SK-N-SH (cell line): ENCODE measurements at regions not wholly inside any gene's neighbourhood (a gene's known extent, or its start where the extent isn't known, plus 50 kb on each side); places are given as distances from the start of the nearest gene placed in this dataset.

ENCODE experiments used
- CTCF ChIA-PET: fragments of 300-600, 350-600 bp; formaldehyde crosslinking; extraction: SDS; loops from one replicate; lab custom pipeline; 2021; lab: Yijun Ruan, JAX
- POLR2A ChIA-PET: fragments of 350-600 bp; sonication (Branson Sonifier 250); formaldehyde crosslinking; extraction: SDS; loops from one replicate; lab custom pipeline; 2020; ENCODE audit warnings: antibody characterized with exemption, inconsistent platforms; lab: Yijun Ruan, JAX
- DNase-seq: peaks from one replicate; pipeline ENCODE4 v3.0.0; 2012
- H2AFZ ChIP-seq: fragments of 200-600 bp; sonication (generic); 2 replicates; pipeline ENCODE4 v1.8.1; 2016; ENCODE audit warnings: antibody characterized with exemption, mild to moderate bottlenecking, low read depth
- H3F3A ChIP-seq: fragments of 200-600 bp; sonication (generic); replicated peaks from 2 replicates; pipeline ENCODE3; 2016; ENCODE audit warnings: antibody characterized with exemption, mild to moderate bottlenecking; ENCODE audit not compliant: insufficient read depth
- H3K27ac ChIP-seq, 2 experiments: fragments of 200-500 bp in 1 of 2; fragments of 200-600 bp in 1 of 2; sonication (Bioruptor generic) in 1 of 2; sonication (generic), shearing (Covaris generic) in 1 of 2; 2 replicates each; pipeline versions ENCODE4 v1.5.1 to v1.6.1; 2014 to 2016; ENCODE audit warnings: low read depth in 2 of 2, inconsistent platforms in 1 of 2, low read length in 1 of 2, mild to moderate bottlenecking in 1 of 2, mixed read lengths in 1 of 2
- H3K27me3 ChIP-seq: fragments of 200-600 bp; sonication (generic), shearing (Covaris generic); 2 replicates; pipeline ENCODE4 v1.6.1; 2016; ENCODE audit warnings: mixed run types; ENCODE audit not compliant: insufficient read depth
- H3K36me3 ChIP-seq, 2 experiments: fragments of 200-500 bp in 1 of 2; fragments of 200-600 bp in 1 of 2; sonication (Bioruptor generic) in 1 of 2; sonication (generic) in 1 of 2; replicated peaks in 1 of 2; 2 replicates each; pipeline versions ENCODE3 to v1.5.1; 2014 to 2016; ENCODE audit warnings: low read length in 1 of 2, mild to moderate bottlenecking in 1 of 2; ENCODE audit not compliant: insufficient read depth in 2 of 2, control insufficient read depth in 1 of 2
- H3K4me1 ChIP-seq, 2 experiments: fragments of 200-500 bp in 1 of 2; fragments of 200-600 bp in 1 of 2; sonication (Bioruptor generic) in 1 of 2; sonication (generic), shearing (Covaris generic) in 1 of 2; 2 replicates each; pipeline versions ENCODE4 v1.5.1 to v1.6.1; 2014 to 2016; ENCODE audit warnings: low read depth in 1 of 2, low read length in 1 of 2, mixed run types in 1 of 2; ENCODE audit not compliant: insufficient read depth in 2 of 2, control insufficient read depth in 1 of 2
- H3K4me2 ChIP-seq: fragments of 200-600 bp; sonication (generic), shearing (Covaris generic); 2 replicates; pipeline ENCODE4 v1.6.1; 2017; ENCODE audit warnings: mixed run types
- H3K4me3 ChIP-seq, 2 experiments: fragments of 200-500 bp in 1 of 2; fragments of 200-600 bp in 1 of 2; sonication (Bioruptor generic) in 1 of 2; sonication (generic), shearing (Covaris generic) in 1 of 2; 2 replicates each; pipeline versions ENCODE4 v1.5.1 to v1.8.1; 2014 to 2016; ENCODE audit warnings: low read depth in 2 of 2, inconsistent platforms in 1 of 2, low read length in 1 of 2, mild to moderate bottlenecking in 1 of 2, mixed read lengths in 1 of 2, moderate library complexity in 1 of 2
- H3K79me2 ChIP-seq: fragments of 200-600 bp; sonication (generic); 2 replicates; pipeline ENCODE4 v1.8.1; 2017; ENCODE audit warnings: mild to moderate bottlenecking; ENCODE audit not compliant: insufficient read depth
- H3K9ac ChIP-seq: fragments of 200-600 bp; sonication (generic); 2 replicates; pipeline ENCODE4 v1.6.1; 2017; ENCODE audit warnings: mixed run types
- H3K9me2 ChIP-seq: fragments of 200-600 bp; sonication (generic); 2 replicates; pipeline ENCODE4 v1.6.1; 2017; ENCODE audit warnings: mixed run types
- H3K9me3 ChIP-seq: fragments of 200-600 bp; sonication (generic); 2 replicates; pipeline ENCODE4 v1.6.1; 2017; ENCODE audit warnings: mixed run types, mild to moderate bottlenecking, moderate library complexity
- H4K20me1 ChIP-seq: fragments of 200-600 bp; sonication (generic); 2 replicates; pipeline ENCODE4 v1.6.1; 2017; ENCODE audit warnings: mild to moderate bottlenecking, mixed run types; ENCODE audit not compliant: insufficient read depth
- CHD2 ChIP-seq: fragments of 150-350 bp; IDR thresholded peaks from 2 replicates; pipeline ENCODE4 v1.6.1; 2018; ENCODE audit warnings: low read length; ENCODE audit not compliant: partially characterized antibody
- FOXJ3 ChIP-seq: sonication (generic); formaldehyde crosslinking; IDR thresholded peaks from 2 replicates; pipeline ENCODE4 v1.5.1; 2020; ENCODE audit warnings: mild to moderate bottlenecking, missing genetic modification reagents
- FOXM1 ChIP-seq: IDR thresholded peaks from 2 replicates; pipeline ENCODE4 v1.4.0; 2012; ENCODE audit warnings: low read depth, mild to moderate bottlenecking
- GABPA ChIP-seq: IDR thresholded peaks from 2 replicates; pipeline ENCODE4 v1.4.0; 2012; ENCODE audit warnings: low read depth, mild to moderate bottlenecking
- GATA2 ChIP-seq: sonication (generic); formaldehyde crosslinking; IDR thresholded peaks from 2 replicates; pipeline ENCODE4 v1.5.0; 2020; ENCODE audit warnings: mild to moderate bottlenecking, missing genetic modification reagents
- NFIC ChIP-seq: IDR thresholded peaks from 2 replicates; pipeline ENCODE4 v1.4.0; 2012; ENCODE audit warnings: borderline replicate concordance
- PBX3 ChIP-seq: IDR thresholded peaks from 2 replicates; pipeline ENCODE4; 2012
- POLR2AphosphoS5 ChIP-seq: IDR thresholded peaks from 2 replicates; pipeline ENCODE4 v1.6.1; 2012; ENCODE audit warnings: low read depth, low read length
- RAD21 ChIP-seq: IDR thresholded peaks from 2 replicates; pipeline ENCODE4 v1.6.1; 2012; ENCODE audit warnings: mild to moderate bottlenecking, low read length
- REST ChIP-seq: IDR thresholded peaks from 2 replicates; pipeline ENCODE4 v1.6.1; 2012; ENCODE audit warnings: mild to moderate bottlenecking, low read depth, low read length, moderate library complexity
- TEAD4 ChIP-seq: IDR thresholded peaks from 2 replicates; pipeline ENCODE4 v1.4.0; 2012; ENCODE audit warnings: mild to moderate bottlenecking, borderline replicate concordance; ENCODE audit not compliant: insufficient read depth
- USF2 ChIP-seq: fragments of 150-350 bp; IDR thresholded peaks from 2 replicates; pipeline ENCODE4 v1.6.1; 2017; ENCODE audit warnings: antibody characterized with exemption, low read length, low read depth, borderline replicate concordance
- ZBTB33 ChIP-seq: IDR thresholded peaks from 2 replicates; pipeline ENCODE4 v1.4.0; 2012; ENCODE audit warnings: low read depth, borderline replicate concordance
- WGBS: methylation state at CpG from one replicate; pipeline ENCODE4 v1.1.6; 2017; ENCODE audit warnings: low lambda C conversion rate; 5-methylcytosine and 5-hydroxymethylcytosine counted together

GRCh38 chr1:195903203-195903602, 705.0 kb downstream of the KCNT2 start:
- Histone ChIP-seq H3K9ac (no peak overlapping the region), H3K4me2 (no peak overlapping the region), H3K36me3 (no peaks in the 10 kb centered on the region), H2AFZ (no peak overlapping the region), H4K20me1 (no peaks in the 10 kb centered on the region), H3K4me1 (no peaks in the 10 kb centered on the region; a peak in 1 of 4 replicates), H3F3A (no peaks in the 10 kb centered on the region), H3K79me2 (no peaks in the 10 kb centered on the region), H3K27ac (no peak overlapping the region), H3K9me2 (no peaks in the 10 kb centered on the region), H3K4me3 (no peak overlapping the region), H3K27me3 (no peaks in the 10 kb centered on the region), H3K9me3 (no peaks in the 10 kb centered on the region)
- ChIA-PET CTCF (no interaction called here), POLR2A (no interaction called here)
- no peak for DNase-seq
- WGBS: 54% methylated on average over 3 of the region's 3 CpGs
- TF ChIP-seq NFIC (no peak), CHD2 (no peak), PBX3 (no peak), FOXJ3 (no peak), POLR2AphosphoS5 (no peak)

GRCh38 chr1:195902779-195903178, 705.5 kb downstream of the KCNT2 start:
- Histone ChIP-seq H3K36me3 (no peaks in the 10 kb centered on the region), H3K9me3 (no peaks in the 10 kb centered on the region), H3K79me2 (no peaks in the 10 kb centered on the region), H4K20me1 (no peaks in the 10 kb centered on the region), H3K9ac (no peak overlapping the region), H3F3A (no peaks in the 10 kb centered on the region), H3K4me1 (no peaks in the 10 kb centered on the region; a peak in 1 of 4 replicates), H3K4me2 (no peak overlapping the region), H3K9me2 (no peaks in the 10 kb centered on the region), H3K4me3 (no peak overlapping the region), H3K27ac (no peak overlapping the region), H2AFZ (no peak overlapping the region), H3K27me3 (no peaks in the 10 kb centered on the region)
- WGBS: 82% methylated on average over 4 of the region's 4 CpGs
- no peak for DNase-seq
- TF ChIP-seq ZBTB33 (no peak), RAD21 (no peak), PBX3 (no peak), USF2 (no peak), FOXM1 (no peak), GABPA (no peak), GATA2 (CRISPR knock-in tag) (no peak), TEAD4 (no peak), REST (no peak)
- ChIA-PET POLR2A (no interaction called here), CTCF (no interaction called here)
